GM23248 (cell line): ENCODE measurements at regions not wholly inside any gene's neighbourhood (a gene's known extent, or its start where the extent isn't known, plus 50 kb on each side); places are given as distances from the start of the nearest gene placed in this dataset.

Source experiments
- EZH2 ChIP-seq: fragments of 200-600 bp; sonication (generic); IDR thresholded peaks from 2 replicates; pipeline ENCODE4 v1.6.1; 2018; ENCODE audit warnings: antibody characterized with exemption, mild to moderate bottlenecking; ENCODE audit not compliant: insufficient read depth, poor library complexity, severe bottlenecking
- EZH2phosphoT487 ChIP-seq: fragments of 200-600 bp; sonication (generic); IDR thresholded peaks from 2 replicates; pipeline ENCODE4 v1.6.1; 2018; ENCODE audit warnings: antibody characterized with exemption, moderate library complexity, mild to moderate bottlenecking, low read depth; ENCODE audit not compliant: insufficient read depth

DNA sequence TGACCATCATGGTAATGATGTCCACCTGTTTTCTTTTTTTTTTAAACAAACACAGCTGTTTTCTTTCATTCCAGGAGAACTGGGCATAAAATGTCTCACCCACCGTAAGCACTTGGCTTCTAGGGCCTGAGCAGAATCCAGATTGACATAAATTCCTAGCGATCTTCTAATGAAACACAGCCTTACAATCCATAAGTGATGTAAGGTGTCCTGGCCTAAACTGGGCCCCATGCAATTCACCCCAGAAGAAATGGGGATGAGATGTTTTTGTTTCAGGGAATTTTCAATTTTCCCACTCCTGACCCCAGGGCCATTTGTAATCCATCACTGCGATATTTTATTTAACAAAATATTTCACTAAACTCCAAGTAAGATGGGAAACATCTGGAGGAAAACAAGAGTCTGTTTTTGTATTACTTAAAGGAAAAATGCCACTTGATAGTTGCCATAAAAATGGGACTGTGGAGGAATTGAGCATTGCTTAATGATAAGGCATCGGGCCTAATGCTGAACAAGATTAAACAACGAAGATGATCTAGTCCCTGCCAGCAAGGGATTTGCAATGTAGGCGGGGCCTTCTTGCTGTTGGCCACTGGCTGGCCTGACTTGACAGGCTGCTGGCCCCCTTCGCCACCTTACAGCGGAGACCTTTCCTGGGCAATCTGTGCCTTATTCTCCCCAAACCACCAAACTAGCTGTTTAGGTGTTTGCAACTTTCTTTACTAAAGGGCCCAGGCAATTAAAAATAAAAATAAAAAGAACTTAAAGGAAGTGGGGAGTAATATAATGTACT, 183.7 kb downstream of the CD109 start:
- TF ChIP-seq EZH2 = no peak
- TF ChIP-seq EZH2phosphoT487 = no peak
